ENCODE measurements at regions not wholly inside any gene's neighbourhood (a gene's known extent, or its start where the extent isn't known, plus 50 kb on each side); places are given as distances from the start of the nearest gene placed in this dataset.

DNA sequence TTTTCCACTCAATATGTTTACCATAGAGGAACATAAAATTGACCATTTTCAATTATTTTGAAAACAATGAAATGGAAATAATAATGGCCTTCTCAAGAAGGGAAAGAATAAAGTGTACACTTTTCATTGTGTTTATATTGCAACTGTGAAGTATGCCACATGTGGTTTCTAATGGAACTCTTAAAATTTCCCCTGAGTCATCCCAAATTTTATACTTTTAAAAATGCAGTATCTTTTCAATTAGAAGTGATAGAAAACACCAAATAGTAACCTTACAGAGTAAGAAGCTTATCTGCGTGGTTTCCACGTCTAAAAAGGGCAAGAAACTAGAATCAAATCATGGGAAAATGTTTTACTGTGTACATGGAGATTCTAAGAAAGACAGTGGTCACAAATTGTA lies 70.0 kb downstream of the SCG2 start:
- no peak for ATAC-seq
- Histone ChIP-seq H3K4me1 (ENCODE audit: insufficient read depth, low read length) (peaks cover 7% of the 10 kb centered on the region; the same call in 1 of the 2 replicates), H3K4me2 (ENCODE audit: low read length) (no peak overlapping the region), H3K9ac (ENCODE audit: low read length) (no peak overlapping the region), H4K20me1 (ENCODE audit: low read length) (no peaks in the 10 kb centered on the region), H3K27me3 (ENCODE audit: low read length) (no peaks in the 10 kb centered on the region), H3K9me2 (replicated peaks; ENCODE audit: low read length) (no peaks in the 10 kb centered on the region), H3K9me3 (ENCODE audit: low read length) (no peaks in the 10 kb centered on the region), H3K79me2 (ENCODE audit: low read length) (no peaks in the 10 kb centered on the region), H3K27ac (ENCODE audit: low read length) (no peak overlapping the region), H3K4me3 (ENCODE audit: low read length) (no peak overlapping the region), H3K36me3 (ENCODE audit: low read depth, low read length) (no peaks in the 10 kb centered on the region), H3F3A (ENCODE audit: low read length, unreplicated experiment) (no peaks in the 10 kb centered on the region), H2AFZ (ENCODE audit: low read length) (no peak overlapping the region)
- TF ChIP-seq EZH2phosphoT487 (IDR thresholded peaks at IDR 0.05; ENCODE audit: borderline replicate concordance, low read length) (no peak), EZH2 (IDR thresholded peaks at IDR 0.05; ENCODE audit: low read length, unreplicated experiment) (no peak)
- TF ChIP-seq, protein P1, sequence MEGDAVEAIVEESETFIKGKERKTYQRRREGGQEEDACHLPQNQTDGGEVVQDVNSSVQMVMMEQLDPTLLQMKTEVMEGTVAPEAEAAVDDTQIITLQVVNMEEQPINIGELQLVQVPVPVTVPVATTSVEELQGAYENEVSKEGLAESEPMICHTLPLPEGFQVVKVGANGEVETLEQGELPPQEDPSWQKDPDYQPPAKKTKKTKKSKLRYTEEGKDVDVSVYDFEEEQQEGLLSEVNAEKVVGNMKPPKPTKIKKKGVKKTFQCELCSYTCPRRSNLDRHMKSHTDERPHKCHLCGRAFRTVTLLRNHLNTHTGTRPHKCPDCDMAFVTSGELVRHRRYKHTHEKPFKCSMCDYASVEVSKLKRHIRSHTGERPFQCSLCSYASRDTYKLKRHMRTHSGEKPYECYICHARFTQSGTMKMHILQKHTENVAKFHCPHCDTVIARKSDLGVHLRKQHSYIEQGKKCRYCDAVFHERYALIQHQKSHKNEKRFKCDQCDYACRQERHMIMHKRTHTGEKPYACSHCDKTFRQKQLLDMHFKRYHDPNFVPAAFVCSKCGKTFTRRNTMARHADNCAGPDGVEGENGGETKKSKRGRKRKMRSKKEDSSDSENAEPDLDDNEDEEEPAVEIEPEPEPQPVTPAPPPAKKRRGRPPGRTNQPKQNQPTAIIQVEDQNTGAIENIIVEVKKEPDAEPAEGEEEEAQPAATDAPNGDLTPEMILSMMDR (conservative IDR thresholded peaks at IDR 0.05; ENCODE audit: low read depth, low read length): no peak
- intact Hi-C loops (cut with micrococcal nuclease): no loop called here
- DNase-seq: no peak
- no TSS peak for BruUV-seq (replicated peaks)
- ChIA-PET CTCF (no interaction called here), POLR2A (ENCODE audit: unreplicated experiment) (no interaction called here)

DNA sequence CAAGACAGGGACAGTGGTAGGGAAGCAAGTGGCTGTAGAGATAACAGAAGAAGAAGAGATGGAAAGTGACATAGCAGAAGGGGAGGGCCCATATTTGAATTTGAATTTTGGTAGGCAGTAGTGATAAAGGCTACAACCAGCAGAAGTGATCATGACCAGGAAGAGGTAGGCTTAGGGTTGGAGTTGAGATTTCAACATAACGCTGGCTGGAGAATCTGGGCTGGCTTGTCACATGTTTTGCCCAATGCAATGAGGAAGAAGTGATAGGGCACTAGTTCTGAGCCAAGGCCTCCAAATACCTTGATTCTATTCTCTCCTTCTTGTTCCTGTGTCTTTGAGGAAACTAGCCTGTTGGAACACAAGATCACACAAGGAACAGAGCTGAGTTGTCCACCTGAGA lies 69.4 kb downstream of the SCG2 start:
- H3K4me1 ChIP-seq (ENCODE audit: insufficient read depth, low read length): peaks cover 10% of the 10 kb centered on the region
- no peak overlapping the region for H3K4me2 ChIP-seq (ENCODE audit: low read length)
- H2AFZ ChIP-seq (ENCODE audit: low read length): no peak overlapping the region
- ChIA-PET POLR2A (ENCODE audit: unreplicated experiment) (no interaction called here), CTCF (no interaction called here)
- H3F3A ChIP-seq (ENCODE audit: low read length, unreplicated experiment): no peaks in the 10 kb centered on the region
- no peaks in the 10 kb centered on the region for H4K20me1 ChIP-seq (ENCODE audit: low read length)
- no peak for DNase-seq
- no peak for ATAC-seq
- H3K27ac ChIP-seq (ENCODE audit: low read length): no peak overlapping the region
- no peaks in the 10 kb centered on the region for H3K9me3 ChIP-seq (ENCODE audit: low read length)
- no TSS peak for BruUV-seq (replicated peaks)
- TF ChIP-seq EZH2 (IDR thresholded peaks at IDR 0.05; ENCODE audit: low read length, unreplicated experiment) (no peak), EZH2phosphoT487 (IDR thresholded peaks at IDR 0.05; ENCODE audit: borderline replicate concordance, low read length) (no peak)
- TF ChIP-seq, protein P1 (conservative IDR thresholded peaks at IDR 0.05; ENCODE audit: low read depth, low read length): no peak
- H3K79me2 ChIP-seq (ENCODE audit: low read length): no peaks in the 10 kb centered on the region
- H3K9me2 ChIP-seq (replicated peaks; ENCODE audit: low read length): no peaks in the 10 kb centered on the region
- no peaks in the 10 kb centered on the region for H3K36me3 ChIP-seq (ENCODE audit: low read depth, low read length)
- H3K4me3 ChIP-seq (ENCODE audit: low read length): no peak overlapping the region
- H3K27me3 ChIP-seq (ENCODE audit: low read length): no peaks in the 10 kb centered on the region
- H3K9ac ChIP-seq (ENCODE audit: low read length): no peak overlapping the region
- intact Hi-C loops (cut with micrococcal nuclease): no loop called here

DNA sequence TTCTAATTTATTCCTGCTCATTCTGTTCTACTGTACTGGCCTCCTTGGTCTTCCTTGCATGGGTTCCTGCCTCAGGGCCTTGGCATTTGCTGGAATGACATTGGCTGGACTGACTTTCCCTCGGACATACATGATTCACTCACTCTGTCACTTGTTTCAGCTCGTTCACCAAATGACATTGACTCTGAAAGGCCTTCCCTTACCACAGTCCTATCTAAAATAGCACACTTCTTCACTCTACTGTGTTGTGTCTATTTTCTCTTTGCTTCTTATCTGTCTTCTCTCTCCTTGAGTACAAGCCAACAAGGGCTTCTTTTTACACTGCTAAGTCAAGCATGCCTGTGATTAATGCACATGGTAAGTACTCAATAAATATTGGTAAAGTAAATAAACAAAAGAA lies 65.6 kb downstream of the SCG2 start:
- peaks cover 25% of the 10 kb centered on the region for H3K4me1 ChIP-seq (ENCODE audit: insufficient read depth, low read length)
- no peak overlapping the region for H3K27ac ChIP-seq (ENCODE audit: low read length)
- ATAC-seq: no peak
- no peaks in the 10 kb centered on the region for H3K9me3 ChIP-seq (ENCODE audit: low read length)
- intact Hi-C loops (cut with micrococcal nuclease): no loop called here
- no peaks in the 10 kb centered on the region for H3K27me3 ChIP-seq (ENCODE audit: low read length)
- POLR2A ChIA-PET (ENCODE audit: unreplicated experiment): no interaction called here
- no peak overlapping the region for H3K4me2 ChIP-seq (ENCODE audit: low read length)
- H3K4me3 ChIP-seq (ENCODE audit: low read length): no peak overlapping the region
- H3K9me2 ChIP-seq (replicated peaks; ENCODE audit: low read length): no peaks in the 10 kb centered on the region
- CTCF ChIA-PET: no interaction called here
- no TSS peak for BruUV-seq (replicated peaks)
- H4K20me1 ChIP-seq (ENCODE audit: low read length): no peaks in the 10 kb centered on the region
- TF ChIP-seq, protein P1 (conservative IDR thresholded peaks at IDR 0.05; ENCODE audit: low read depth, low read length): no peak
- peak; percentile 39 for DNase-seq
- H3K9ac ChIP-seq (ENCODE audit: low read length): no peak overlapping the region
- H3K36me3 ChIP-seq (ENCODE audit: low read depth, low read length): no peaks in the 10 kb centered on the region
- no peak overlapping the region for H2AFZ ChIP-seq (ENCODE audit: low read length)
- no peaks in the 10 kb centered on the region for H3F3A ChIP-seq (ENCODE audit: low read length, unreplicated experiment)
- no peaks in the 10 kb centered on the region for H3K79me2 ChIP-seq (ENCODE audit: low read length)

All from PC-3 (cell line).